ENCODE measurements at regions not wholly inside any gene's neighbourhood (a gene's known extent, or its start where the extent isn't known, plus 50 kb on each side); places are given as distances from the start of the nearest gene placed in this dataset.
A peak's percentile ranks its signal among the peaks of the same experiment; 100 is the strongest.
"Not testable (repeated sequence)": the region's sequence is repeated elsewhere in the genome, so short reads cannot be mapped to it uniquely, and the experiment has no call there.

DNA sequence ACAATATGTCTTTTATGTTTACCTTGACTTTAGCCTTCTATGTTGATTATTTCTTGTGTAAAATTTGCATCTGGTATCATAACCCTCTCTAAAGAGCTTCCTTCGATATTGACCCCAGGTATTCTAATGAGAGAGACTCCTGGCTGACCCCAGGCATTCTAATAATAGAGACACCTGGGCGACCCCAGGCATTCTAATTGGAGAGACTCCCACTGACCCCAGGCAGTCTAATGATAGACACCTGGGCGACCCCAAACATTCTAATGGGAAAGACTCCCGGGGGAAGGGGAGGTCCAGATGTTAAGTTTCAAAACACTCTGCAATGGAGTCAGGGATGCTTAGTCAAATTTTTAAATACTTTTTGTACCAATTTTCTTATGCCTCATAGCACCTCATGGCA, 726.4 kb downstream of the COL12A1 start:
- Histone ChIP-seq H3K27me3 (ENCODE audit: control insufficient read depth in 1 of 2, insufficient read depth in 2 of 2, low read length in 2 of 2) (no peaks in the 10 kb centered on the region), H3K27ac (ENCODE audit: low read length) (no peak overlapping the region), H3K36me3 (ENCODE audit: control insufficient read depth in 2 of 2, insufficient read depth in 2 of 2, low read length in 2 of 2) (no peaks in the 10 kb centered on the region), H3K9me3 (ENCODE audit: control insufficient read depth in 2 of 2, low read length in 2 of 2) (peaks cover 0 to under 1% of the 10 kb centered on the region in 2 donors), H3K4me3 (ENCODE audit: low read length in 2 of 2) (no peak overlapping the region), H3K4me1 (ENCODE audit: control insufficient read depth, insufficient read depth, low read length) (no peaks in the 10 kb centered on the region), H3K9ac (ENCODE audit: low read length in 2 of 2) (no peak overlapping the region)

DNA sequence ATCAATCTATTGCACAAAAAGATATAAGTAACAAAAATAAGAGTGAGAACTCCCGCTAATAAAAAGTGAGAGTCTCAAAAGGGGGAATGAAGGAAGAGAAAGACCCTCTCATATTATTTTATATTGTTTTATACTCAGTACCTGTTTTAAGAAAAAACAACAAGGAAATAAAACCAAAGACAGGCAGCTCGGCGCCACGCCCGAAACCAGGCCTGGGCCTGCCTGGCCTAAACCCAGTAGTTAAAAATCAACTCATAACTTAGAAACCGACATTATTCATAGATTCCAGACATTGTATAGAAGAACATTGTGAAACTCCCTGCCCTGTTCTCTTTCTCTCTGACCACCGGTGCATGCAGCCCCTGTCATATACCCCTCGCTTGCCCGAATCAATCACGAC, 731.8 kb downstream of the COL12A1 start:
- not testable (repeated sequence) for H3K27me3 ChIP-seq (ENCODE audit: control insufficient read depth in 1 of 2, insufficient read depth in 2 of 2, low read length in 2 of 2); H3K4me1 ChIP-seq (ENCODE audit: control insufficient read depth, insufficient read depth, low read length); H3K9ac ChIP-seq (ENCODE audit: low read length in 2 of 2); H3K27ac ChIP-seq (ENCODE audit: low read length); H3K36me3 ChIP-seq (ENCODE audit: control insufficient read depth in 2 of 2, insufficient read depth in 2 of 2, low read length in 2 of 2); H3K4me3 ChIP-seq (ENCODE audit: low read length in 2 of 2); H3K9me3 ChIP-seq (ENCODE audit: control insufficient read depth in 2 of 2, low read length in 2 of 2)

DNA sequence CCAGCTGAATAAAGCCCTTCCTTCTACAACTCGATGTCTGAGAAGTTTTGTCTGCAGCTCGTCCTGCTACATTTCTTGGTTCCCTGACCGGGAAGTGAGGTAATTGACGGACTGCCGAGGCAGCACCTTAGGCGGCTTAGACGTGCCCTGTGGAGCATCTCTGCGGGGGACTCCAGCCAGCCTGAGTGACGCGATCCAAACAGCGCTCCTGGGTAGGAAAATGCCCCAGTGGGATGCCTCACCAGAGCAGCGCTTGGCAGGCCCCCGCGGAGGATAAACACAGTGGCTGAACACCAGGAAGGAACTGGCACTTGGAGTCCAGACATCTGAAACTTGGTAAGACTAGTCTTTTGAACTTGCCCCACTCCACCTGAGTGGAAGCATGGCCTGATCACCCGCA, 737.3 kb downstream of the COL12A1 start:
- not testable (repeated sequence) for H3K9ac ChIP-seq (ENCODE audit: low read length in 2 of 2); H3K4me1 ChIP-seq (ENCODE audit: control insufficient read depth, insufficient read depth, low read length); H3K9me3 ChIP-seq (ENCODE audit: control insufficient read depth in 2 of 2, low read length in 2 of 2)

DNA sequence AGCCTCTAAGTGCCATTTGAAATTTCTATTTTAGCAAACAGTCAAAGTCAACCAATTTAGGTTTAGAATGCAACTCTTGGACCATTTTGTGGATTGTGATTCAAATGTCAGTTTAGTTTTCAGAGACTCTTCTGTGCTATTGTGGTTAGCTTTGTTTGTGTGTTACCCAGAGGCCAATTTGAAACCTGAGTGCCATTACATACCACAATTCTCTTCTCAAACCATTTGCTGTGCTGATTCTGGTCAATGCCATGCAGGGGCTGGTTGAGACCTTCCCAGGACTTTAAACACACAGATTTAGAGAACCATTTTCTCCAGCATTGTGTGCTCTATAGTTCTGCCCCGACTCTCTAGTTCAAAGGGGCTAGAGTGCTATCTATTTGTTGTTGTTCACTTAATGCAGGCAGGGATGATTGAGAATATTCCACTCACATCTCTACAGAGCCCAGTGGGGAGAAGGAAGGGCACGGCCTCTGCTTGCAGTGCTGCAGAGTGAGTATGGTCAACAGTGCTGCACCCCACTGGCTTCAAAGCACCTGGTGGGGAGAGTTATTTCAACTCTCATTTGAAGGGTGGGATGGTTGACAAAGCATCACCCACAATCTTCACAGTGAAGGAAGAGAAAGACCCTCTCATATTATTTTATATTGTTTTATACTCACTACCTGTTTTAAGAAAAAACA, 738.2 kb downstream of the COL12A1 start:
- Histone ChIP-seq H3K9me3 (ENCODE audit: control insufficient read depth in 2 of 2, low read length in 2 of 2) (peaks cover 0 to 3% of the 10 kb centered on the region in 2 donors), H3K4me3 (ENCODE audit: low read length in 2 of 2) (no peak overlapping the region), H3K27ac (ENCODE audit: low read length) (no peak overlapping the region), H3K36me3 (ENCODE audit: control insufficient read depth in 2 of 2, insufficient read depth in 2 of 2, low read length in 2 of 2) (no peaks in the 10 kb centered on the region), H3K4me1 (ENCODE audit: control insufficient read depth, insufficient read depth, low read length) (no peaks in the 10 kb centered on the region), H3K9ac (ENCODE audit: low read length in 2 of 2) (no peak overlapping the region), H3K27me3 (ENCODE audit: control insufficient read depth in 1 of 2, insufficient read depth in 2 of 2, low read length in 2 of 2) (no peaks in the 10 kb centered on the region)

More for the DNA sequence above, 737.3 kb downstream of the COL12A1 start:
- H3K4me3 ChIP-seq (ENCODE audit: low read length in 2 of 2); H3K36me3 ChIP-seq (ENCODE audit: control insufficient read depth in 2 of 2, insufficient read depth in 2 of 2, low read length in 2 of 2); H3K27ac ChIP-seq (ENCODE audit: low read length); H3K27me3 ChIP-seq (ENCODE audit: control insufficient read depth in 1 of 2, insufficient read depth in 2 of 2, low read length in 2 of 2): not testable (repeated sequence)

DNA sequence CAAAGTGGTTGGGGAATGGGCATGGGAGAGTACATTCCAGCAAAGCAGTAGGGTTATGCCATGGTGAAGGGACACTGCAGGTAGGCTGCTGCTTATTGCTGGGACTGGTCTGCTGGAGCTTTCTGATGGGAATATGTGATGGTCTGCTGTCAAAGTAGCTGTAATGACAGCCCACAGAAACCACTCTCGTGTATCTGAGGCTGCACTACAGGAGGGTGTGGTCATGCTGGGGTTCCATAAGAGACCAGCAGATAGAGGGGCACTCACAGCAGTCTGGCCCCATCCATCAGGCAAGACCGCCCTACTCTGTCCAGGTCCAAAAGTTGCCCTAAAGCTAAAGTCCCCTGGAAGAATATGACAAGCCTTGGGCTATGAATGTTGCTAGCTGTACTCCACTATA, 739.3 kb downstream of the COL12A1 start:
- Histone ChIP-seq H3K9me3 (ENCODE audit: control insufficient read depth in 2 of 2, low read length in 2 of 2) (peaks cover 0 to 3% of the 10 kb centered on the region in 2 donors), H3K27me3 (ENCODE audit: control insufficient read depth in 1 of 2, insufficient read depth in 2 of 2, low read length in 2 of 2) (no peaks in the 10 kb centered on the region), H3K36me3 (ENCODE audit: control insufficient read depth in 2 of 2, insufficient read depth in 2 of 2, low read length in 2 of 2) (no peaks in the 10 kb centered on the region), H3K9ac (ENCODE audit: low read length in 2 of 2) (no peak overlapping the region), H3K4me3 (ENCODE audit: low read length in 2 of 2) (no peak overlapping the region), H3K27ac (ENCODE audit: low read length) (no peak overlapping the region), H3K4me1 (ENCODE audit: control insufficient read depth, insufficient read depth, low read length) (no peaks in the 10 kb centered on the region)

DNA sequence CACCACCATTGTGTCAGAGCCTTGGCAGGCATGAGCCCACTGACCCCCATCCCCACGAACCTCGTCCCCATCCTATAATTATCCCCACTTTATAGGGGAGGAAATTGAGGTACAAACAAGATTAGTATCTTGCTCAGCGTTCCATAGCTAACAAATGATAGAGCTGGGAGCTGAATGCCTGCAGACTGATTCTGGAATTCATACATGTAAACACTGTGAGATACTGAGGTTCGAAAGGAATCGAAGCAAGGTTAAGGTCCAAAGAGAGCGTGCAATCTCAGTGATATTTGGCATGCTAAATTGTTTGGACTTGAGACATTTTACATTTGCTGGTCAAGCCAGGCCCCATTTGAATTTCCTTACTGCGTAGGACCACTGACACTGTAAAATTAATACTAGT, 746.6 kb downstream of the COL12A1 start:
- peaks cover 0 to 3% of the 10 kb centered on the region in 2 donors for H3K9me3 ChIP-seq (ENCODE audit: control insufficient read depth in 2 of 2, low read length in 2 of 2)
- no peaks in the 10 kb centered on the region for H3K27me3 ChIP-seq (ENCODE audit: control insufficient read depth in 1 of 2, insufficient read depth in 2 of 2, low read length in 2 of 2)
- H3K27ac ChIP-seq (ENCODE audit: low read length): no peak overlapping the region
- peaks cover 3% of the 10 kb centered on the region for H3K4me1 ChIP-seq (ENCODE audit: control insufficient read depth, insufficient read depth, low read length)
- H3K36me3 ChIP-seq (ENCODE audit: control insufficient read depth in 2 of 2, insufficient read depth in 2 of 2, low read length in 2 of 2): no peaks in the 10 kb centered on the region
- H3K4me3 ChIP-seq (ENCODE audit: low read length in 2 of 2): peak overlapping the region; percentile 24 to 34
- H3K9ac ChIP-seq (ENCODE audit: low read length in 2 of 2): no peak overlapping the region

DNA sequence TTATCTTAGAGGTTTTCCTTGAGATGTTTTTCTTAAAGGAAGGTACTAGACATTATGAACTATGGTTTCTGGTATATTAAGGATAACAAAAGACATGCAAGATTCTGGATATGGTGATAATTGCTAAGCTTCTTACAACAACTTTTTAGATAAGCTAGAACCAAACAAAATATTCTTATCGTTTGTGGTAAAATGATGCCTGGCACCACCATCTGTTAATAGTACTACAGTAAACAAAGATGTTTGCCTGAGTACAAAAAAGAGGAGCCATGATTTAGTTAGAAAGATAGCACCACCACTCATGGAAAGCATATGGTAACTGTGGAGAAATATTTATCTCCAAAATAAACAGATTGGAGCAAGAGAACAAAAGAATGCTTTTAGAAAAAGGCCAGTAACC, 747.3 kb downstream of the COL12A1 start:
- no peaks in the 10 kb centered on the region for H3K36me3 ChIP-seq (ENCODE audit: control insufficient read depth in 2 of 2, insufficient read depth in 2 of 2, low read length in 2 of 2)
- H3K9me3 ChIP-seq (ENCODE audit: control insufficient read depth in 2 of 2, low read length in 2 of 2): peaks cover 0 to 3% of the 10 kb centered on the region in 2 donors
- H3K27me3 ChIP-seq (ENCODE audit: control insufficient read depth in 1 of 2, insufficient read depth in 2 of 2, low read length in 2 of 2): no peaks in the 10 kb centered on the region
- H3K27ac ChIP-seq (ENCODE audit: low read length): no peak overlapping the region
- H3K4me3 ChIP-seq (ENCODE audit: low read length in 2 of 2): no peak overlapping the region
- H3K4me1 ChIP-seq (ENCODE audit: control insufficient read depth, insufficient read depth, low read length): peaks cover 3% of the 10 kb centered on the region
- H3K9ac ChIP-seq (ENCODE audit: low read length in 2 of 2): no peak overlapping the region

DNA sequence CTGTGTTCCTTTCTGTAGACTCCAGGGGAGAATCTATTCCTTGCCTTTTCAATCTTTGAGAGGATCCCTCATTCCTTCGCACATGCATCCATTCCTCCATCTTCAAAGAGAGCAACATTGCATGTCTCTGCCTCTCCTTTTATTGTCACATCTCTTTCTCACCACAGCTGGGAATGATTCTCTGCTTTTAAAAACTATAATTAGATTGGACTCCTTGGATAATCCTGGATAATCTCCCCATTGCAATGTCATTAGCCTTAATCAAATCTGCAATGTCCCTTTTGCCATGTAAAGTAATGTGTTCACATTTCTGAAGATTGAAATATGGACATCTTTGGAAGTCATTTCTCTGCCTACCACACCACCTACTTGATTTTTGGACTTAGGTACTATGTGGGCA, 750.1 kb downstream of the COL12A1 start:
- no peak overlapping the region for H3K27ac ChIP-seq (ENCODE audit: low read length)
- H3K27me3 ChIP-seq (ENCODE audit: control insufficient read depth in 1 of 2, insufficient read depth in 2 of 2, low read length in 2 of 2): no peaks in the 10 kb centered on the region
- H3K9ac ChIP-seq (ENCODE audit: low read length in 2 of 2): no peak overlapping the region
- no peaks in the 10 kb centered on the region for H3K9me3 ChIP-seq (ENCODE audit: control insufficient read depth in 2 of 2, low read length in 2 of 2)
- peaks cover 3% of the 10 kb centered on the region for H3K4me1 ChIP-seq (ENCODE audit: control insufficient read depth, insufficient read depth, low read length)
- H3K36me3 ChIP-seq (ENCODE audit: control insufficient read depth in 2 of 2, insufficient read depth in 2 of 2, low read length in 2 of 2): no peaks in the 10 kb centered on the region
- no peak overlapping the region for H3K4me3 ChIP-seq (ENCODE audit: low read length in 2 of 2)

DNA sequence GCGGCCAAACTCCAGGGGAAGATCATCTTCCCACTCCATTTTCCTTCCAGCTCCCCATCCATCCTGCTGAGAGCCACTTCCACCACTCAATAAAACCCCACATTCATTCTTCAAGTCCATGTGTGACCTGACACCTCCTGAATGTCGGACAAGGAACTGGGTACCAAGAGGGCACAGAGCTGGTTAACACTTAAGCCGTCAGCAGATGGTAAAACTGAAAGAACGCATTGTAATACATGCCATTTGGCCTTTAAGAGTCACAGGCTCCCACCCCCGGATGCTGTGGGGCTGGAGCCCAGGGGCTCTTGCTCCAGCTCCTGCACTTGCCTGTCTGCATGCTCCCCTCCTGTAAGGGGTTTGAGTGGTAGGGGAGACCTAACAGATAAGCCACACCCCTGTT, 753.9 kb downstream of the COL12A1 start:
- Histone ChIP-seq H3K36me3 (ENCODE audit: control insufficient read depth in 2 of 2, insufficient read depth in 2 of 2, low read length in 2 of 2) (no peaks in the 10 kb centered on the region), H3K27ac (ENCODE audit: low read length) (no peak overlapping the region), H3K4me3 (ENCODE audit: low read length in 2 of 2) (no peak overlapping the region), H3K9me3 (ENCODE audit: control insufficient read depth in 2 of 2, low read length in 2 of 2) (no peaks in the 10 kb centered on the region), H3K4me1 (ENCODE audit: control insufficient read depth, insufficient read depth, low read length) (no peaks in the 10 kb centered on the region), H3K9ac (ENCODE audit: low read length in 2 of 2) (no peak overlapping the region), H3K27me3 (ENCODE audit: control insufficient read depth in 1 of 2, insufficient read depth in 2 of 2, low read length in 2 of 2) (no peaks in the 10 kb centered on the region)

DNA sequence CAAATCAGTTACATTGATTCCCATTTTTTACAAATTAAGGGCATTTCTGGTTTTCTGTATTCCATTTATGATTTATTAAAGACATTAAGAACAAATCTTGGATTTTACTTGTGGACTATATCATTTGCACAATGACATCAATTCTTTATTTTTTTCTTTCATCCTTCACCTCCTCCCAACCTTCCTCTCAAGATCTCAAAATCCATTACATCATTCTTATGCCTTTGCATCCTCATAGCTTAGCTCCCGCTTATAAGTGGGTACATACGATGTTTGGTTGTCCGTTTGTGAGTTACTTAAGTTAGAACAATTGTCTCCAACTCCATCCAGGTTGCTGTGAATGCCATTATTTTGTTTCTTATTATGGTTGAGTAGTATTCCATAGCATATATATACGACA, 752.8 kb downstream of the CD109 start:
- Histone ChIP-seq H3K4me3 (ENCODE audit: low read length in 2 of 2) (no peak overlapping the region), H3K36me3 (ENCODE audit: control insufficient read depth in 2 of 2, insufficient read depth in 2 of 2, low read length in 2 of 2) (no peaks in the 10 kb centered on the region), H3K4me1 (ENCODE audit: control insufficient read depth, insufficient read depth, low read length) (no peaks in the 10 kb centered on the region)

DNA sequence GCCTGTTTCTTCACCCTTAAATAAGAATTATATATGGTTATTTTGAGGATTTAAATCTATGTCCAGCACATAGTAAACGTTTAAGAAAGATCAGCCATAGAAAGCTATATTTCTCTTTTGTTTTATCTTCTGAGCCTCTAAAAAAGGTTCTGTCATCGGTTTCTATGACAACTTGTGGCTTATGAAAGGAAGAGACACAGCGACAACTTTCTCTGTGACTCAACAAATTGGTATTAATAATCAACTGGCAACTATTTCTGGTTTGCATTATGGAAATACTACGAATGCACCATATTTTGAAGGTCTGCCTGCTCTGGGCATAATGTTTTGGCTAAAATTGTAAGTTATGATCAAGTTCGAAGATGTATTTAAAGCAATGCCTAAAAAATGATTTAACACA, 751.0 kb downstream of the CD109 start:
- Histone ChIP-seq H3K9me3 (ENCODE audit: control insufficient read depth in 2 of 2, low read length in 2 of 2) (no peaks in the 10 kb centered on the region), H3K9ac (ENCODE audit: low read length in 2 of 2) (no peak overlapping the region), H3K36me3 (ENCODE audit: control insufficient read depth in 2 of 2, insufficient read depth in 2 of 2, low read length in 2 of 2) (no peaks in the 10 kb centered on the region), H3K4me1 (ENCODE audit: control insufficient read depth, insufficient read depth, low read length) (no peaks in the 10 kb centered on the region), H3K27me3 (ENCODE audit: control insufficient read depth in 1 of 2, insufficient read depth in 2 of 2, low read length in 2 of 2) (no peaks in the 10 kb centered on the region), H3K4me3 (ENCODE audit: low read length in 2 of 2) (no peak overlapping the region), H3K27ac (ENCODE audit: low read length) (no peak overlapping the region)

More for the DNA sequence above, 752.8 kb downstream of the CD109 start:
- Histone ChIP-seq H3K9ac (ENCODE audit: low read length in 2 of 2) (no peak overlapping the region), H3K9me3 (ENCODE audit: control insufficient read depth in 2 of 2, low read length in 2 of 2) (no peaks in the 10 kb centered on the region), H3K27me3 (ENCODE audit: control insufficient read depth in 1 of 2, insufficient read depth in 2 of 2, low read length in 2 of 2) (no peaks in the 10 kb centered on the region), H3K27ac (ENCODE audit: low read length) (no peak overlapping the region)

Measured in stomach smooth muscle (tissue), 2 donors.